ENCODE measurements at regions not wholly inside any gene's neighbourhood (a gene's known extent, or its start where the extent isn't known, plus 50 kb on each side); places are given as distances from the start of the nearest gene placed in this dataset.

GRCh38 chr11:37199082-37199481, 601.0 kb upstream of the RAG2 start:
- ChIA-PET SMC1A (ENCODE audit: uncharacterized antibody, unreplicated experiment) (interaction anchor here (0.7 kb wide), 1 partner anchor 10 kb away, joined by 3 read pairs; no protein-coding TSS in a partner anchor), RAD21 (ENCODE audit: unreplicated experiment) (no interaction called here), CTCF (no interaction called here), POLR2A (no interaction called here)
- Histone ChIP-seq H3K79me2 (ENCODE audit: control insufficient read depth, insufficient read depth, low read length) (no peaks in the 10 kb centered on the region), H3K4me3 (no peak overlapping the region), H3K4me2 (ENCODE audit: control insufficient read depth, insufficient read depth) (no peak overlapping the region), H3K4me1 (ENCODE audit: control insufficient read depth, insufficient read depth, low read length) (no peaks in the 10 kb centered on the region), H4K20me1 (ENCODE audit: control insufficient read depth, insufficient read depth) (no peaks in the 10 kb centered on the region), H3K36me3 (ENCODE audit: control insufficient read depth in 2 of 2, insufficient read depth in 2 of 2, low read length in 1 of 2) (no peaks in the 10 kb centered on the region), H2AFZ (ENCODE audit: control insufficient read depth, low read depth, low read length) (no peak overlapping the region), H3K27ac (ENCODE audit: control insufficient read depth, insufficient read depth) (no peak overlapping the region), H3K9me3 (replicated peaks; ENCODE audit: control insufficient read depth, insufficient read depth, low read length) (no peaks in the 10 kb centered on the region), H3K27me3 (replicated peaks in 1 of 2; ENCODE audit: control insufficient read depth in 2 of 2, insufficient read depth in 2 of 2, low read length in 1 of 2) (no peaks in the 10 kb centered on the region), H3K9ac (ENCODE audit: control insufficient read depth, insufficient read depth, low read length) (no peak overlapping the region)
- TF ChIP-seq IKZF1 (conservative IDR thresholded peaks at IDR 0.05) (no peak), ATF7 (IDR thresholded peaks at IDR 0.05; ENCODE audit: low read depth) (no peak), ATF3 (IDR thresholded peaks at IDR 0.05; ENCODE audit: borderline replicate concordance, extremely low read depth, low read depth, low read length) (no peak), MAX (IDR thresholded peaks at IDR 0.05; ENCODE audit: low read depth, low read length) (no peak), WRNIP1 (IDR thresholded peaks at IDR 0.05; ENCODE audit: borderline replicate concordance, low read depth, low read length) (no peak)
- BruUV-seq (replicated peaks), result no TSS peak
- ATAC-seq (no peak), FAIRE-seq (no peak), DNase-seq (ENCODE audit: low read depth, low spot score) (no peak)
- intact Hi-C loops (cut with micrococcal nuclease; ENCODE audit: unreplicated experiment) (no loop called here), in situ Hi-C loops (cut with MboI) (no loop called here)
- 54% methylated on average over 1 of the region's 1 CpG for WGBS (ENCODE audit: insufficient coverage, insufficient replicate concordance, low lambda C conversion rate, missing lambda C conversion rate)

DNA sequence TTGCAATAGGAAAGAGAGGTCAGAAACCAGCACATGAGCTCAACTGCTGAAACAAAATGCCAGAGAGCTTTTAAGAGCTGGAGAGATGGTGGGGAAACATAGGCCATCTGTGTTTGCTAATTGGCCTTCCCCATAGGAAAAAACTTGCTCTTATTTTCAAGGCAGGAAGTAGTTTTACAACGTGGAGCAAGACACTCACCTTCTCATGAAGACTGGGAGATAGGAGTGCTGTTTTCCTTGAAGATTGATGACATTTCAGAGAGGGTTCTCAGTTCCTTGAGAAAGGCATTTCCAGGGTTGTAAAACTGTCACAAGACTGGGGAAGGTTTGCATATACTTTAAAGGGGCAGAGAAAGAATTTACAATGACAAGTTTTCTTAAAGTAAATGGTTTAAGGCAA, 586.3 kb upstream of the RAG2 start:
- Histone ChIP-seq H3K79me2 (ENCODE audit: control insufficient read depth, insufficient read depth, low read length) (no peaks in the 10 kb centered on the region), H3K27me3 (replicated peaks in 1 of 2; ENCODE audit: control insufficient read depth in 2 of 2, insufficient read depth in 2 of 2, low read length in 1 of 2) (no peaks in the 10 kb centered on the region), H3K27ac (ENCODE audit: control insufficient read depth, insufficient read depth) (no peak overlapping the region), H4K20me1 (ENCODE audit: control insufficient read depth, insufficient read depth) (no peaks in the 10 kb centered on the region), H3K36me3 (ENCODE audit: control insufficient read depth in 2 of 2, insufficient read depth in 2 of 2, low read length in 1 of 2) (no peaks in the 10 kb centered on the region), H3K4me3 (no peak overlapping the region), H3K9me3 (replicated peaks; ENCODE audit: control insufficient read depth, insufficient read depth, low read length) (no peaks in the 10 kb centered on the region), H3K9ac (ENCODE audit: control insufficient read depth, insufficient read depth, low read length) (no peak overlapping the region), H2AFZ (ENCODE audit: control insufficient read depth, low read depth, low read length) (no peak overlapping the region), H3K4me1 (ENCODE audit: control insufficient read depth, insufficient read depth, low read length) (no peaks in the 10 kb centered on the region), H3K4me2 (ENCODE audit: control insufficient read depth, insufficient read depth) (no peak overlapping the region)
- ChIA-PET RAD21 (ENCODE audit: unreplicated experiment) (no interaction called here), SMC1A (ENCODE audit: uncharacterized antibody, unreplicated experiment) (no interaction called here), CTCF (interaction anchor here (0.7 kb wide), 1 partner anchor 12 kb away, joined by 4 read pairs; no protein-coding TSS in a partner anchor), POLR2A (no interaction called here)
- no peak for DNase-seq (ENCODE audit: low read depth, low spot score)
- no peak for FAIRE-seq
- no TSS peak for BruUV-seq (replicated peaks)
- no peak for ATAC-seq
- intact Hi-C loops (cut with micrococcal nuclease; ENCODE audit: unreplicated experiment), result no loop called here
- 0% methylated on average over 1 of the region's 1 CpG for WGBS (ENCODE audit: insufficient coverage, insufficient replicate concordance, low lambda C conversion rate, missing lambda C conversion rate)
- in situ Hi-C loops (cut with MboI), result no loop called here
- TF ChIP-seq CHD2 (IDR thresholded peaks at IDR 0.05; ENCODE audit: borderline replicate concordance, low read depth, low read length), result no peak
- TF ChIP-seq FOS (IDR thresholded peaks at IDR 0.05; ENCODE audit: borderline replicate concordance, extremely low read depth, insufficient read length), result no peak
- no peak for TF ChIP-seq CREB1 (IDR thresholded peaks at IDR 0.05; ENCODE audit: low read depth)
- TF ChIP-seq WRNIP1 (IDR thresholded peaks at IDR 0.05; ENCODE audit: borderline replicate concordance, low read depth, low read length), result no peak
- TF ChIP-seq HDAC6 (IDR thresholded peaks at IDR 0.05; ENCODE audit: unreplicated experiment), result no peak
- TF ChIP-seq SP1 (IDR thresholded peaks at IDR 0.05; ENCODE audit: low read depth, low read length), result no peak
- TF ChIP-seq, protein P1, sequence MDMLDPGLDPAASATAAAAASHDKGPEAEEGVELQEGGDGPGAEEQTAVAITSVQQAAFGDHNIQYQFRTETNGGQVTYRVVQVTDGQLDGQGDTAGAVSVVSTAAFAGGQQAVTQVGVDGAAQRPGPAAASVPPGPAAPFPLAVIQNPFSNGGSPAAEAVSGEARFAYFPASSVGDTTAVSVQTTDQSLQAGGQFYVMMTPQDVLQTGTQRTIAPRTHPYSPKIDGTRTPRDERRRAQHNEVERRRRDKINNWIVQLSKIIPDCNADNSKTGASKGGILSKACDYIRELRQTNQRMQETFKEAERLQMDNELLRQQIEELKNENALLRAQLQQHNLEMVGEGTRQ (IDR thresholded peaks at IDR 0.05; ENCODE audit: borderline replicate concordance, low read depth, low read length), result no peak
- no peak for TF ChIP-seq CBX3 (IDR thresholded peaks at IDR 0.05; ENCODE audit: borderline replicate concordance, low read depth)
- TF ChIP-seq SMC3 (IDR thresholded peaks at IDR 0.05; ENCODE audit: borderline replicate concordance, low read length), result no peak
- no peak for TF ChIP-seq PML (IDR thresholded peaks at IDR 0.05; ENCODE audit: low read length)
- TF ChIP-seq NRF1 (conservative IDR thresholded peaks at IDR 0.05; ENCODE audit: low read depth, low read length), result no peak
- TF ChIP-seq ZZZ3 (IDR thresholded peaks at IDR 0.05; ENCODE audit: control insufficient read depth, insufficient read length, low read depth), result no peak
- no peak for TF ChIP-seq NR2F1 (conservative IDR thresholded peaks at IDR 0.05)
- TF ChIP-seq SREBF1 (IDR thresholded peaks at IDR 0.05; ENCODE audit: low read length), result no peak

Data from GM12878 (cell line).